ENCODE measurements at regions not wholly inside any gene's neighbourhood (a gene's known extent, or its start where the extent isn't known, plus 50 kb on each side); places are given as distances from the start of the nearest gene placed in this dataset.

DNA sequence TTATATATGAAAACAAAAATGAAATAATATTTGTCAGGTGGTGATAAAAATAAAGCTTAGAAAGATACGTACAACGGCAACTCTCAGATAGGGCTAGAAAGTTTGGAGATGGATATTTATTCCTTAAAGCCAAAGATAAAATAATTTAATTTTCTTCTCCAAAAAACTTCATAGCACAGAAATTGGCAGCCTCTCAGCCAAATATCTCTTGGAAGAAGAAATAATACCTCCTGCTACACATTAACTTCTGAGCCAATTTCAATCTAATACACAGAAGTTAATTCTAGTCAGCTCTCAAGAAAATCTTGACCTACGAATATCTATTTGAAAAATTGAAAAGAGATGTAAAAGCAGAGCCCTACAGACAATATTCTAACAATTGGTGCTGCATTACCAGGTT lies 122.4 kb downstream of the TES start:
- Histone ChIP-seq H3K36me3 (ENCODE audit: control insufficient read depth, insufficient read depth, low read length) (no peaks in the 10 kb centered on the region), H3K4me3 (ENCODE audit: low read depth, low read length) (no peak overlapping the region), H3K27me3 (ENCODE audit: control insufficient read depth, insufficient read depth, low read length) (no peaks in the 10 kb centered on the region)
- TF ChIP-seq, protein P1, sequence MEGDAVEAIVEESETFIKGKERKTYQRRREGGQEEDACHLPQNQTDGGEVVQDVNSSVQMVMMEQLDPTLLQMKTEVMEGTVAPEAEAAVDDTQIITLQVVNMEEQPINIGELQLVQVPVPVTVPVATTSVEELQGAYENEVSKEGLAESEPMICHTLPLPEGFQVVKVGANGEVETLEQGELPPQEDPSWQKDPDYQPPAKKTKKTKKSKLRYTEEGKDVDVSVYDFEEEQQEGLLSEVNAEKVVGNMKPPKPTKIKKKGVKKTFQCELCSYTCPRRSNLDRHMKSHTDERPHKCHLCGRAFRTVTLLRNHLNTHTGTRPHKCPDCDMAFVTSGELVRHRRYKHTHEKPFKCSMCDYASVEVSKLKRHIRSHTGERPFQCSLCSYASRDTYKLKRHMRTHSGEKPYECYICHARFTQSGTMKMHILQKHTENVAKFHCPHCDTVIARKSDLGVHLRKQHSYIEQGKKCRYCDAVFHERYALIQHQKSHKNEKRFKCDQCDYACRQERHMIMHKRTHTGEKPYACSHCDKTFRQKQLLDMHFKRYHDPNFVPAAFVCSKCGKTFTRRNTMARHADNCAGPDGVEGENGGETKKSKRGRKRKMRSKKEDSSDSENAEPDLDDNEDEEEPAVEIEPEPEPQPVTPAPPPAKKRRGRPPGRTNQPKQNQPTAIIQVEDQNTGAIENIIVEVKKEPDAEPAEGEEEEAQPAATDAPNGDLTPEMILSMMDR (IDR thresholded peaks at IDR 0.05; ENCODE audit: insufficient read depth, low read depth, low read length), result no peak
- no peak for DNase-seq (ENCODE audit: low read depth)
- ChIA-PET POLR2A (no interaction called here), CTCF (no interaction called here)

DNA sequence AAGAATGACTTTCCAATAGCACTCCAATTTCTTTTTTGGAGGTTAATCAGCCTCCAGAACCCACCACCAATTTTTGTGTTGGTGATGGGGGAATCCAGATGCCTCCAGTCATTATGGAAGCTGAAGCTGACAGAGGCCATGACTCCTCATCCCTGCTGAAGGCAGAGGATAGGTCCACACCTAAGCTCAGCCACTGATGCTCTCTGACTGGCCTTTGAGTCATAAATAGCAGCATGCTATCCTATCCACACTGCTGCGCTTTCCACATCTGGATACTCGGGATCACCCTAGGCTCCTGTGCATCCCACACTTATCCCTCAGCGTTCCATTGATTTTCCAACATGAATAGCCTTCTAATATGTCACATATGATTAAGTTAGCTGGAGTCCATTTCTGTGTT lies 124.2 kb downstream of the TES start:
- TF ChIP-seq, protein P1 (IDR thresholded peaks at IDR 0.05; ENCODE audit: insufficient read depth, low read depth, low read length), result no peak
- ChIA-PET POLR2A (no interaction called here), CTCF (no interaction called here)
- H3K4me3 ChIP-seq (ENCODE audit: low read depth, low read length), result no peak overlapping the region
- no peaks in the 10 kb centered on the region for H3K27me3 ChIP-seq (ENCODE audit: control insufficient read depth, insufficient read depth, low read length)
- no peaks in the 10 kb centered on the region for H3K36me3 ChIP-seq (ENCODE audit: control insufficient read depth, insufficient read depth, low read length)
- no peak for DNase-seq (ENCODE audit: low read depth)

DNA sequence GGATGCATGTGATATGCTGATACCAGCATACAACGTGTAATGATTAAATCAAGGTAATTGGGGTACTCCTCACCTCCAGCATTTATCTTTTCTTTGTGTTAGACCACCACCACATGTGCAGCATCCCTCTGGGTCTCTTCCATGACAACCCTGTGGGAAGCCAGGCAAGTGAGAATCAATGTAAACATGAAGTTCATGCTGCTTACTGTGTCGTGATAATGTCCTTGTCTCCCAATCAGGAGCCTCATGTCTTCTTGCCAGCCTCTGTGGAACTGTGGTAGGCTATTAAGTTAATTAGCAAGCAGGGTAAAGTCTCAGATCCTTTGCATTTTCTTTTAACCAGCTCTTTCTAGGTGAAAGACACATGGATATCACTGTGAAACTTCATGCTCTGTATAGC lies 126.7 kb downstream of the TES start:
- POLR2A ChIA-PET, result no interaction called here
- TF ChIP-seq, protein P1 (IDR thresholded peaks at IDR 0.05; ENCODE audit: insufficient read depth, low read depth, low read length), result no peak
- Histone ChIP-seq H3K27me3 (ENCODE audit: control insufficient read depth, insufficient read depth, low read length) (no peaks in the 10 kb centered on the region), H3K36me3 (ENCODE audit: control insufficient read depth, insufficient read depth, low read length) (no peaks in the 10 kb centered on the region), H3K4me3 (ENCODE audit: low read depth, low read length) (no peak overlapping the region)
- CTCF ChIA-PET, result interaction anchor here (1.3 kb wide), 1 partner anchor 189 kb away, joined by 3 read pairs; no protein-coding TSS in a partner anchor
- no peak for DNase-seq (ENCODE audit: low read depth)

DNA sequence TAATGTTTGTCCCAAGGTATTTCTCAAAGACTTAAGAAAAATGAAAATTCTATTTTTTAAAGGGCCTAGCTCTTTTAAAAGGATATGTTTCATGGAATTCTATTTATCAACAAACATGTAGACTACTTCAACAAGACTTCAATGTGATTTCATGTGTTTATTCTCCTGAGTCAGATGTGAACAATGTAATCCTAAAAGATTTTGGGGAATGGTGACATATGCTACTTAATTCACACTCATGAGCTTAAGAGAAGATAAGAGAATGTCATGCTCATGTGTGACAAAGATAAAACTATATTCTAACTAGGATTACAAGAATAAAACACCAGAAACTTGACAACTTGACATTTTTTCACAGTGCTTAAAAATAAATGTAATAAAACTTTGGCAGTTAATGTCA lies 127.5 kb downstream of the TES start:
- ChIA-PET CTCF (interaction anchor here (1.3 kb wide), 1 partner anchor 188 kb away, joined by 3 read pairs; no protein-coding TSS in a partner anchor), POLR2A (no interaction called here)
- no peak for DNase-seq (ENCODE audit: low read depth)
- H3K27me3 ChIP-seq (ENCODE audit: control insufficient read depth, insufficient read depth, low read length), result no peaks in the 10 kb centered on the region
- no peaks in the 10 kb centered on the region for H3K36me3 ChIP-seq (ENCODE audit: control insufficient read depth, insufficient read depth, low read length)
- H3K4me3 ChIP-seq (ENCODE audit: low read depth, low read length), result no peak overlapping the region
- TF ChIP-seq, protein P1 (IDR thresholded peaks at IDR 0.05; ENCODE audit: insufficient read depth, low read depth, low read length), result no peak

DNA sequence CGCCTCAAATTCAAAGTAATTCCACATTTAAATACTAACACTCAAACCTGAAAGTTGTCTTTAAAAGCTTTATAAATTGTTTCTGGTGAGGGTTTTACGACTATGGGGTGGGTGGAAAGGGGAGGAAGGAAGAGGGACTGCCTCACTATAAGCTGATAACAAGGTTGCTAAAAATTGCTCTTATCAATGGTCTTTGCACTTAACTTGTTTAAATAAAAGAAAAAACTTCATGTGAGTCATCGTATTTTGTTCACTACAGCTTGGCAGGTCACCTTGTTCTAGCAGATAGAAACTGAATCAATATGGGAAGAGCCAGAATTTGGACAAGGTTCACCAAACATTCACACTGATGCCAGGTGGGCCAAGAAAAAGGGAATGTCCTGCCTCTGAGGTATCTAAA lies 129.2 kb downstream of the TES start:
- ChIA-PET CTCF (interaction anchor here (1.3 kb wide), 1 partner anchor 10 kb away, joined by 3 read pairs; no protein-coding TSS in a partner anchor), POLR2A (interaction anchor here (0.6 to 1.1 kb wide), 2 partner anchors 9 to 187 kb away, joined by 3 read pairs; no protein-coding TSS in a partner anchor)
- DNase-seq (ENCODE audit: low read depth), result no peak
- Histone ChIP-seq H3K36me3 (ENCODE audit: control insufficient read depth, insufficient read depth, low read length) (no peaks in the 10 kb centered on the region), H3K27me3 (ENCODE audit: control insufficient read depth, insufficient read depth, low read length) (no peaks in the 10 kb centered on the region), H3K4me3 (ENCODE audit: low read depth, low read length) (no peak overlapping the region)
- TF ChIP-seq, protein P1 (IDR thresholded peaks at IDR 0.05; ENCODE audit: insufficient read depth, low read depth, low read length), result no peak
